ENCODE measurements at regions not wholly inside any gene's neighbourhood (a gene's known extent, or its start where the extent isn't known, plus 50 kb on each side); places are given as distances from the start of the nearest gene placed in this dataset.

DNA sequence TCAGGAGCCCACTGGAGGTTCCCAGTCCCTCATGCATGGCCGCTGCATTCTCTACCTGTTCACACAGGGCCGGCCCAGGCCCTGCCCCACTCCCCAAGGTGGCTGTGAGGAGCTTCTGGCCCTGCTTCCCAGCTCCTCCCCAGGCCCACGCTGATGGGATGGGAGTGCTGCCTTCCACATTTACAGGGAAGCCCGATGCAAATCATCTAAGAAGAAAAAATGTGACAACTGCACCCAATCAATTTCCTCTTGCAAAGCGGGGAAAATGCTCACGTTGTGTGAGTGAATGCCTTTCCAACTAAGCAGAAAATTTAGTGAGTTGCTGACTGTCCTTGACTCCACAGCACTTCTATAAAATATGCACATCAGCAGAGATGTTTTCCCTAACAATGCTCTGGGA is 485.8 kb upstream of the MGMT start:
- DNase-seq: no peak

DNA sequence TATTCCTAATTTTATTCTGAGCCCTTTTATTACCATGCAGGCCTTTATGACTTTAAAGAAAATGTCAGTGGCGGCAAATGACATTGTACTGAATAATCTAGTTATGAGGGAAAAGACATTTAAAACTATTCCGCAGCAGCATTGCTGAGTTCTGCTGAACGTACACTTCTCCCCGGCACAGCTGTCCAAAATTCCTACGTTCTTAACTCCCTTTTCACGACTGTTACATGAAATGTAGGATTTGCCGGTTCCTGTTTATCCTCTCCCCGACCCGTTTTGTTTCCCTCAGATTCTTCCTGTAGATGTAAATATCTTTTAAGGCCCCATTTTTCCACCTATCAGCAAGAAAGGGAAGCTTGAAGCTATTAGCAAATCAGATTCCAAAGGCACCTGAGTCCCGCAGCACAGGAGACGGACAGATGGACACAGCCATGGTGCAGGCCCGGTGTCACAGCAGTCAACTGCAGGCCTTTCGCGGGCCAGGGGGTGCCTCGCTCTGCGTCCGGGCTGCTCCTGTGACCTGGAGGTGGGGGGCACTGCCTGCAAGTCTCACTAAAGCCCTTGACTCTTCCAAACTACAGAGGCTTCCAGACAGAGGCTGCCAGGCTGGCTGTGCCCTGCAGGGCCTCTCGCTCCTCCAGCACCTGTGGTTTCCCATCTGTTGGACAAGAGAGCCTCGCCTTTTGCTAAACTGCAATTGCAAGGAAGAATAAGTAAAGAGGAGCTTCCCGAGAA is 485.0 kb upstream of the MGMT start:
- DNase-seq: peak in 1 of 14 donors; percentile 27

DNA sequence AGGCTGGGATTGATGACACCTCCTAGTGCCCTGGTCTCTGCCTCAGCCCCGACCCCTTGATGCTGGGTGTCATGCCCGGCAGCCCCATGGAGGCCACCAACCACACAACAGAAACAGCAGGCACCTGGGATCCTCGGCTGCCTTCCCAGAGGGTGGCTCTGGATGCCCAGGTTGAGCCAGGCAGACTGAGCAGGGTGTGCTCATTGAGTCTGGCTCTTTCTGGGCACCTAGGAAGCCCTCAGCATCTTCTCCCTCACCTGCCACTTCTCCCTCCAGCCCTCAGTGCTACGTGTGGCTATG is 484.5 kb upstream of the MGMT start:
- DNase-seq: no peak

DNA sequence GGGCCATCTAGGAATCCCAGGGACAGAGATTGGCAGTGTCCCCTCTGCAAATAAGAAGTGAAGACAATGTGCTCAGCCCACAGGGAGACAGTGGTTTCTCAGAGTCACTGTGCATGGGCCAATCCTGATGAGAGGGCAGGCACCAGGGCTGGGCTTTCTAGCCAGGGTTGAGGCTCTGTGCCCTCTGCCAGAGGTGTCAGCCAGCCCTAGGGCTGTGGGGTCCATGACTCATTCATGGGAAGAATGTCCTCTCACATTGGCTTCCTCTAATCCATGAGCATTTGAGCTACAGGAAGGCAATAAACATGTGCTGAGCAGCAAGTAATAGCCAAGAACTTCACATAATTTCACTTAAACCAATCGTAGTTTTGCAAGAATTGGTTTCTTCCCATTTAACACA is 482.0 kb upstream of the MGMT start:
- no peak for DNase-seq

DNA sequence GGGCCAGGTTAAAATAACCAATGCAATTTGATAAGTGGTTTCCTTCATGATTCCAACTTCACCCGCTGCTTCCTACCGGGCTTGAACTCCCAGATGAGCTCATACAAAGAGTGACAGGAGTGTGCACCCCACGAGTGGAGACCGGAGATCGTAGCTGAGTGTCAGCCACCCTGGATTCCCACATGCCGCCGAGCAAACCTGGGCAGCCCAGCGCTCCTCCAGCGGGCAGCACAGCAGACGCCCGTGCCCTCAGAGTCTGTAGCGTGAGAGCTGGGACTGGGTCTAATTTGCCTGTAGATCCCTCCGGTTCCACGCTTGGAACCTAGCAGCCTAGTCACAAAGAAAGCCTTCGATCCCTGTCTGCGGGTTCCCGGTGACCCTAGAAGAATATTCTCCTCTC is 476.1 kb upstream of the MGMT start:
- DNase-seq: no peak

DNA sequence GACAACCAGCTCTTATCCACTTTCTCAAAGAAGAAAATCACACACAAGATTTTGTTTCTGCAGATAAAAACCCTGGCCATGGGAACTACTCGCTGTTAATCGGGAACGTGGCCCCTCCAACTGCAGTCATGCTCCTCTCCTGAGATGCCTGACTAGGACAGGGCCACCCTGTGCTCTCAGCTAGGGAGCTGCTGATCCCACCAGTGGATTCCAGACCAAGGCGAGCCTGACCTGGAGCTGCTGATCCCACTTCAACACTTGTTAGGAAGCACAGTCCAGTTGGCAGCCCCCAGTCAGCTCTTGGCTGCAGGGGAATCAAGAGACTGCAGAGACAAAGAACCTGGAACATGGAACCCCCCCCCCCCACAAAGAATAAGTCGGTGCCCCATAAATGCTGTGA is 474.3 kb upstream of the MGMT start:
- no peak for DNase-seq

DNA sequence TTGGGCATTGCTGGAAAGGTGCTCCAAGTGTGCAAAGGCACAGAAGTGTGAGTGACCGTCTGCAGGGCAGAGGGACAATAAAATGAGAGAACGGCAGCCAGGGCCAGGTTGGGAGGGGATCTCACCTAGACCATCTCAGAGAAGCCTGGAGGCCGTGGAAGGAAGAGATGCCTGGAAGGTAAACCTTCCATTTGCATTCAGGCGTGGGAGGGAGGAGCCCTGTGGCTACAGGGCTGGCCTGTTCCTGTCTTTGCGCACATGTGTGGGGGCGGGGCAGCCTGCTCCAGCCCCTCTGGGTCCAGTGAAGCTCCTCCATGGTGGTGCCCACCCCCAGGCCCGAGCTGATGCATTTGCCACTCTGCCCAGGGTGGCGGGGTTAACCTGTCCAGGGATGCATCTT is 473.6 kb upstream of the MGMT start:
- no peak for DNase-seq

DNA sequence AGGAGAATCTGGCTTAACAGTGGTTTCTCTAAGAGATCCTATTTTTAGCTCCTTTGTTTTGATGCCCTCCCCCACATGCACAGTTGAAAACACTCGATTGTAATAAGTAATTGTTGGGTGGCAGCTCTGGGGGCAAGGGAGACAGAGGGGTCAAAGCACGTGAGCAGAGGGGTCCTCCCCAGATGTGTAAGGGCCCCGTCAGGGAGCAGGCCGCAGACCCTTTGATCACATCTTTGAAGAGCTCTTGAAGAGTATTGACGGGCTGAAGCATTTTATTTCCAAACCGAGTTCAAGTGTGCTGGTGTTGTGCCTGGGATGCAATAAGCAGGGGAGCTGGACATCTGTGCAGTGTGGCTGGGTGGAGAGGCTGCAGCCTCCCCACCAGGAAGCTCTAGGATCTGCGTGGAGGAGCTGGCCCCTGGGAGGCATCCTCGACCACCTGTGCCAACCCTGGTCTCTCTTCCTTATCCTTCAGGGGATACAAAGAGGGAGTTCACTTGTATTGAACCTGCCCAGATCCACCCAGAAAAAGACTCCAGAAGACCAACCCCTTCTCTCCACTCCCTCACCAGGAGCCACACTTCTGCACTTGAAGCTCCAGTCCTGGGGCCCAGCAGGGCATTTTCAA is 473.0 kb upstream of the MGMT start:
- no peak for DNase-seq

DNA sequence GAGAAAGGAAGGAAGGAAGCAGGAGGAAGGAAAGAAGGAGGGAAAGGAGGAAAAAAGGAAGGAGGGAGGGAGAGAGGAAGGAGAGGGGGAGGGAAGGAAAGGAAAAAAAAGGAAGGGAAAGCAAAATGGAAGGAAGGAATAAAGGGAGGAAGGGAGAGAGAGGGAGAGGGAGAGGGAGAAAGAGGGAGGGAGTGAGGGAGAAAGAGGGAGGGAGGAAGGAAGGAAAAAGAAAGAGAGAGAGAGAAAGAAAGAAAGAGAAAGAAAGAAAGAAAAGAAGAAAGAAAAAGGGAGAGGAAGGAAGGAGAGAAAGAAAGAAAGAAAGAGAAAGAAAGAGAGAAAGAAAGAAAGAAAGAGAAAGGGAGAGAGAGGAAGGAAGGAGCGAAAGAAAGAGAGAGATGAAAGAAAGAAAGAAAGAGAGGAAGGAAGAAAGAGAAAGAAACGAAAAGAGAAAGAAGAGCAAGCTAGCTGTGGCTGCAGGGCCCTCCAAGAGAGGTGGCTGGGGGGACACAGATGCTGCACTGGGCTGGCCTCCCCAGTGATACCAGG is 472.4 kb upstream of the MGMT start:
- no peak for DNase-seq

DNA sequence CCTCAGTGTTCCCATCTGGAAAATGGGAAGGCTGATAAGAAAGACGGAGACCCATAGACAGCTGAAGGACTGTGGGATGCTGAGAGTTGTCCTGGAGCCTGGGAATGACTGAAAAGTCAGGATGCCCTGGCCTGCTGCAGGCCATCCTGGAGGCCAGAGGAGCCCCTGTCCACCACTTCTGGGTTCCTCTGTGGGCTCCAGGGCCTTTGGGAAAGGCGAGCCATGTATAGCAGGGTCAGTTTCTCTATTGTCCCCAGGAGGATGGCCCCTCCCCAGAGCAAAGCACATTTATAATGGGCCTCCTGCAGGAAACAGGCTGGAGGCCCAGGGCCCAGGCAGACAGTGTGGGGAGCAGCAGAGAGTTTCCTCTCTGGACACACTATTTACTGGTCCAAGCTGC is 471.4 kb upstream of the MGMT start:
- DNase-seq: no peak

DNA sequence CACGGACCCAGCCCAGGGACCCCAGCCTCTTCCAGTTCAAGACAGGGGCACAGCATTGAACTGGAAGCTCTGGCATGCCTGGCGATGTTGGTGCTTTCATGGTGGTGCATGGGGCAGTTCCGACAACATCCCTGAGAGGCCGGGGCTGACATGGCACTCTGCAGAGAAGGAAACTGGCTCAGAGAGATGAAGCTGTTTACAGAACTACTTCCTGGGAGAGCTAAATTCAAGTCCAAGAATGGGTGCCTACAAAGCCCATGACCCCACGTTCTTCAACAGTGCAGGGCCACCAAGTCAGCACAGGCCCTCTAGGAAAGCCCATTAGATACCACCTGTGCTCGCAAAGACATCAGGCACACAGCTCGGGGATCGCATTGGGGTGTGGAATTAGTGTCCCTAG is 470.9 kb upstream of the MGMT start:
- DNase-seq: no peak

DNA sequence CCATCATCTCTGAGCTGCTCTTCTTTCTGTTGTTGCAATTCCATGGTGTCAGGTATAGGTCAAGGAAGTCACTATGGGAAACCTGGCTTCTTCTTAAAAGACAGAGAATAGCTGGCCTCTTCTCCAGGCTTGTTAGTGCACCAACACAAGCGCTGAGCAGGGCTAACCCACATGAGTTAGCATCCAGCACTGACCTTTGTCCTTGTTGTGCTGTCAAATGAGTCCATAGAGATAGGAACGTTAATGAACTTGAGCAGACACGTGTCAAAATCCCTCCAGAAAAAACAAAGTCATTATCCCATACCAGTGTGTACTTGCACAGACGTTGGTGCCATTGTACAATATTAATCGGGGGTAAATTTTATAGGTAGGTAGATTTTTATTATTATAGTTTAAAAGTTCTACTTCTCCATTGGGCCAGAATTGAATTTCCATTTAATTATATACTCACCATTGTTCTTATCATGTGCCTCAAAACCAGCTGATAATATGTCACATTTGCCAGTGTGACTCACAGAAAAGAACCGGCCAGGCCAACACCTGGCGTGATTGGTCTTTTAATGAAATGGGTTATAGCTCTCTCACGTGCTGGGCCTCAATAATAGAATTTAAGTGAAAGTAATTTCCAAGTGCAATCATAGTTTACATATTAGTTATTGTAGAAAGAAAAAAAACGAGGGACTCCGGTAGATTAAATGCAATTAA is 468.8 kb upstream of the MGMT start:
- no peak for DNase-seq

DNA sequence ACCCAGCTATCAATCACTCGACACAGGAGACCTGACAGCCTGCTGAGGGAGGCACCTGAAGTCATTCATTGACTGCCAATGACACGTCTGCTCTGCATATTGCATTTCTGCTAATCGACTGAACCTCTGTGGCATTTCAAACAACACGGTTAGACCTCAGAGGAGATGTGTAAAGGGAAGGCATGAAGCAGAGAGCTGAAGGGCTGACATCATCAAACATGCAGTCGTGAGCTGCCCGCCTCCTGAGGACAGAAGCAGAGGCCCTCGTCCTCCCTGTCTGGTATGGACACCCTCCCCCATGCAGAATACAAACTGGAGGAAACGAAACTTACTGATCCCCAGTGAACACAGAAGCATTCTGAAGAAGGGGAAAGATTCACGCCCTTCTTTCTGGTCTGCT is 462.6 kb upstream of the MGMT start:
- DNase-seq: no peak

DNA sequence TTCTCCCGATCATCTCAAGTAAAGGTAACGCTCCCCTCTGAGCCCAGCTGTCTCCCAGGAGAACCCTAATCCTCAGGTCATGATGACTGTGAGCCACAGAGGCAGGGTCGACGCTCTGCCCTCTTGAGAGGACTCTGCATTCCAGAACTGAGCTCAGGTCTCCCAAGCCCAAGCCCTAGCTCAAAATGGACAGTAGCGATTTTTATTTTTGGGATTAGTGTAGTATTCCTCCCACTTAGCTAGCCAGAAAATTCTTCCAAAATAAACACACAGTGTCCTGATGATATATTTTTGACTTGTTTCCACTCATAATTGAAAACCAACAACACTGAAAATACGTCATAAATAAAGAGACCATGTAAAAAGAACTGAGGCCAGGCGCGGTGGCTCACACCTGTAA is 462.0 kb upstream of the MGMT start:
- no peak for DNase-seq

DNA sequence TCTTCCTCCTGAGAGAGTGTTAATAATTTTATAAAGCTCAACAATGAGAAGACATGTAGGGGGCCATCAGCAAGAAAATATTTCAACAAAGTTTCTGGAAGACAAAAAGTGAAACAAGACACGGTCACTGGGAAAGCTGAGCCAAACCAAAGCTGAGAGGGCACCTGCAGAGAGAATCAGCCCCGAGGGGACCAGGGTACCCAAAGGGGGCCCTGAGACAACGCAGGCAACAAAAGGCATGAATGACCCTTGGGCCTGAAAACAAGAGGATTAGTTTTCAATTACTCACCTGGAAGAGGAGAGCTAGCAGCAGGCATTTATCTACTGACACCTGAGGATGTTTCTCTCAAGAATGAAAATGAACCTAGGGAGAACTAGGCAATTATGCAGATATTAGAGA is 461.2 kb upstream of the MGMT start:
- no peak for DNase-seq

DNA sequence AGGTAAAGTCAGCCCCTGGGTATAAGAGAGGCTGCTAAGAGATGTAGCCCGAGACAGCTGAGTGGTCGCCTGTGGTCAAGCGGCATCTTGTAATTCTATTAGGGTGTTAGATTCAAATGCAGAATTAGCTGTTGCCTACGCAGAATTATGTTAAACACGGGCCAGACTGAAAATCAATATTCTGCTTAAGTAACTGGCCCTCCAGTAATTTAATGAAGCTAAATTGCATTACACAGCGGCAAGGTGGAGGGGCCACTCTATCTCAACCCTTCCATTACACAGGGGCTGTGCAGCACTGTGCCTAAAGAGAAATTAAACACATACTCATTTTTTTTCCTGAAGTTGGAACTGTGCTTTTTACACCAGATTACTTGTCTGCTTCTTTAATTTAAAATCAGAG is 448.5 kb upstream of the MGMT start:
- DNase-seq: no peak

DNA sequence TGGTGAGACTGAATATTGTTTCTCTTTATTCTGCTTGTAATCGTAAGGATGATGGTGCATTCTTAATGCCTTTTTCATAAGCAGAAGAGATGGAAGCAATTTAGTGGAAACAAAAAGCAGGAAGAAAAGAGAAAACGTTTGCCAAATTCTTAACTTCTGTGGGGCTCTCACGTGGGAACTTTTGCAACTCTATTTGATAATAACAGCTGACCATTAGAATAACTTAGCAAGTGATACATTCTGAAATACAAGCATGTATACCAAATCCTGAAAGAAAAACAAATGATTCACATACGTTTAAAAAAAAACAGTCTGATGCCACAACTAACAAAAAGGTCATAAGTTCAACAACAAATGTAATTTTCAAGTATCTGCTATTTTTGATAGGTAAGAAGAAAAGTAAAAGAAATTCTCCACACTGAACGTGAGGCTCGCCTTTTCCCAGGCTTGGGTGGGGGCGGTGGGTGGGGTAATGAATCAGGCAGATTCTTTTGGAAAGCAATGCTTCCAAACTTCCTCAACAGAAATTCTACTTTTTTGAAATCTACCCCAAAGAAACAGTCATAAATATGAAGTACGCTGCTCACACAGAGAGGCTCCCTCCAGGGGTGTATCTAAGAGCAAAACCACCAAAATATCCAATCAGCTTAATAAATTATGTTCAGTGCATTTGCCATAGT is 446.2 kb upstream of the MGMT start:
- DNase-seq: no peak

DNA sequence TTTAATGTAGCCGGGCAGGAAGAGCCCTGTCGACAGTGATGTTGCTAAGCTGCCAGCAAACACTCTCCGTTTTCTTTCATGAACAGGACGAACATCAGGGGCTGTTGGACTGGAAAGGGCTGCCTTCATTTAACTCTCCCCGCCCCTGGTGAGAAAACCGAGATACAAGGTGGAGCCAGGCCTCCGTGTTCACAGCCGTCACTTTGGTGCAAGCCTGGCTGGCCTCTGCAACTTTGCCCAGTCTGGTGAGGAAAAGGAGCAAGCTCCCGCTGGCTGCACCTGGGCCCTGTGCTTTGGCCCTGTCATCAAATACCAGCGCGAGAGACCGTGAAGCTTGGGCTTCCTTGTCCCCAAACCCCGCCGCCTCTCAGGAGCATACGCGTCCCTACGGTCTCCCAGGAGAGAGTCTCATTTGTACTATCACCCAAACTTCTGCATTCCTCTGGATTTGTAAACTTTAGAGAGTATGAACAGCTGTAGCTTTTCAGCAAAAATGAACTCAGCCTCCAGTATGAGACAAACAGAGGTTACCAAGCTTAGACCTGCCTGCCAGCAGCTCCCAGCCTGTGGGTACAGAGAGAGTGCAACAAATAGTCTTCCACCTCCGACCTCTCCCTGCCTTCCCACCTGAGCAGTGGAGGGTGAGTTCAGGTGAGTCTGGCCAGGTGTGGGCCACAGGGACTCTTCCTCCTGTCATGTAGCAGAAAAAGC is 445.3 kb upstream of the MGMT start:
- DNase-seq: no peak

DNA sequence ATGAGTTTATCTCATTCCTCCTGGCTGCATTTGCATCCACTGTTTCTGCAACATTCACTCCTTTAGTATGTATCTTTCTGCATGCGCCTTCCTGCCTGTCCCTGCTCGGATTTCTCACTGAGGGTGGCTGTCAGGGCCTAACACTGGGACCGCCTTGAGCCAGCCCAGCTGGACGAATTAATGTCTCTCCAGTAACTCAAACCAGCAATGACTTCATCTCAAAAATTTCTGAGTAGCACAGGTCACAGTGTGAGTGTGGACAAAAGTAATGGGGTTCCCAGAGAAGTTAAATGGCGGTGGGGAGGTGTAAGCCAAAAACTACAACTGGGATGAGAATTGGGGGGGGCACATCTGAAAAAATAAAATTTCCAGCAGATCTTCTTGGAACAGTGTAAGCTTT is 444.0 kb upstream of the MGMT start:
- peak in 2 of 14 donors; percentile 4 to 8 for DNase-seq

DNA sequence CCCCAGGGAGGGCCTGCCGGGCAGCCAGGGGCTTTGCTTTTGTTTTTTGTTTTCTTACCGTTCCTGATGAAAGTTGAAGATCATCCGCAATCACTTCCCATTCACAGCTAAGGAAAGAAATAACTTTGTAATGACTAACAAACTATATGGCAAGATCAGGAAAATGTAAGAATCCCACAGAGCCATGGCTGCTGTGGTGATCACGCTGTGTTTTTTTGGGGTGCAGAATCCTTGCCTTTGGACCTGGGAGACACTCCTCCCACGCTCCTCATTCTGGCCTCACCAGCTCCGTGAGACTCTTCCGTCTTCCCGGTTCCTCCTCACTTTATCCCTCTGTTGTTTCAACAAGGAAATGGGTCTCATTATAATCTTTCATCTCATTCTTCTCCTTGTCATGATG is 443.0 kb upstream of the MGMT start:
- DNase-seq: no peak

DNA sequence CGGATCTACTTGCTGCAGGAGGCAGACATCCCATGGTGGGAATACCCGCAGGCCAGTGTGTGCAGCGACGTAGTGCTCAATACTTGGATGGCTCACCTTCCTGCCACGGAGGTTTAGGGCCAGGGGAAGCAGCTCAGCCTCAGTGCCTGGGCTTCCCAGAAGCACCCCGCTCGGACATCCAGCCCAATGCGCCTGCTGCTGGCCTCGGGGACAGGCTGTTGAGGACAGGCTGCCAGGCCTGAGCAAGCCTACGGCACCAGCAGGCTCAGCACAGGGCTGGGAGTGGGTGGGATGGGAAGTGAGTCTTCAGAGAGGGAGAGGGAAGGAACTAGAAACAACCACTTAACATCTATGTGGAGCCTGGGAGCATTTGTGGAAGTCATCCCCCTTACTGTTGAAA is 441.3 kb upstream of the MGMT start:
- DNase-seq: no peak

DNA sequence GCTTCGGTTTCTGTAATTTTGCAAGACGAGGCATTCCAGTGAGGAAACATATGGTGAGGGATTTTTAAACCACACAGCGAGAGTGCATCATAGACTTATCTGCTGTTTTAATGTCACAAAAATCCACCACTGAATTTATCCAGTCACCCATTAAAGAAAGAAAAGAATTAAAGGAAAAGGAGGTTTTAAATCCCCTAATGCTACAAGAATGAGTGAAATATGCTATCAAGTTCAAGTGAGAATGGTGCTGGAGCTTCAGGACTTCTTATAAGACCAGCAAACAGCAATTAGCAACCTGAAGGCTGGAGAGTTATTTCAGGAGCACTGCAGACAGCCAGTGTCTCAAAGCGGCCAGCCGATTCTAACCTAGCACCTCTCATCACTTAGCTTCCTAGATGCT is 439.1 kb upstream of the MGMT start:
- no peak for DNase-seq

DNA sequence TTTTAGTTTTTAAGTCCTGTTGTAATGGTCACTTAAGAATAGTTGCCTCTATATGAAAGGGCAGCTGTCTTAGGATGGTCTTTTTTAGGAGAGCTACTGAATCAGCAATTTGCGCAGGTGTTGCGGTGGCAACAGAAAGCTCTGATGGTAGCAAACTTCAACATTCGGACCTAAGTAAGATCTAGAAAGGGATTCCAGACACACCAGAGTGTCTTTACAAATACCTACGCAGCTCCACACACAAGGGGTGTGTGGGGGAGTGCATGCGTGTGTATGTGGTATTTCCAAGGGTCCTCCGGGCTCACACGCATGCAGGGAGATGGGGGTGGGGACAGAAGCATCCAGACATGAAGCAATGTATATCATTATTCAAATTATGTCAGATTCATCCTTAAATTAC is 438.6 kb upstream of the MGMT start:
- DNase-seq: no peak
